GM19351 (cell line): ENCODE measurements at regions not wholly inside any gene's neighbourhood (a gene's known extent, or its start where the extent isn't known, plus 50 kb on each side); places are given as distances from the start of the nearest gene placed in this dataset.
A peak's percentile ranks its signal among the peaks of the same experiment; 100 is the strongest.

Experiments used
- ATAC-seq: cut with Tn5 transposase; IDR thresholded peaks from one replicate; pipeline ENCODE4 v1.9.1; 2021; ENCODE audit warnings: mild to moderate bottlenecking, moderate library complexity; ENCODE audit not compliant: unreplicated experiment

GRCh38 chr1:226816576-226816975 is 53.8 kb upstream of the PSEN2 start:
- ATAC-seq = no peak

- no peak for ATAC-seq
Measured at GRCh38 chr1:226814751-226815537, 55.5 kb upstream of the PSEN2 start.

GRCh38 chr1:226813671-226814591 is 56.5 kb upstream of the PSEN2 start:
- ATAC-seq = no peak

GRCh38 chr1:226810681-226811080 is 59.7 kb upstream of the PSEN2 start:
- ATAC-seq = no peak

- no peak for ATAC-seq
Measured at GRCh38 chr1:226809785-226810571, 60.4 kb upstream of the PSEN2 start.

GRCh38 chr1:226808501-226808900 is 61.9 kb upstream of the PSEN2 start:
- no peak for ATAC-seq

- no peak for ATAC-seq
Measured at GRCh38 chr1:226806988-226807387, 63.4 kb upstream of the PSEN2 start.

GRCh38 chr1:226804907-226805759 is 65.3 kb upstream of the PSEN2 start:
- no peak for ATAC-seq

GRCh38 chr1:226800763-226801380 is 61.8 kb upstream of the ITPKB start:
- no peak for ATAC-seq

GRCh38 chr1:226799634-226800281 is 60.7 kb upstream of the ITPKB start:
- no peak for ATAC-seq

GRCh38 chr1:226798427-226799411 is 59.6 kb upstream of the ITPKB start:
- ATAC-seq = peak; percentile 91

- no peak for ATAC-seq
Measured at GRCh38 chr1:226797151-226797550, 58.1 kb upstream of the ITPKB start.

- ATAC-seq = no peak
Measured at GRCh38 chr1:226793620-226794276, 54.7 kb upstream of the ITPKB start.

- no peak for ATAC-seq
Measured at GRCh38 chr1:226792368-226792767, 53.3 kb upstream of the ITPKB start.

GRCh38 chr1:226790545-226791181 is 51.6 kb upstream of the ITPKB start:
- no peak for ATAC-seq

GRCh38 chr1:226788965-226789364 is 49.9 kb upstream of the ITPKB start:
- ATAC-seq = no peak
